ENCODE measurements at regions not wholly inside any gene's neighbourhood (a gene's known extent, or its start where the extent isn't known, plus 50 kb on each side); places are given as distances from the start of the nearest gene placed in this dataset.
A peak's percentile ranks its signal among the peaks of the same experiment; 100 is the strongest.

GRCh38 chr20:11044561-11044960, 370.8 kb upstream of the JAG1 start:
- Mint-ChIP-seq H3K4me1 (peaks cover 3% of the 10 kb centered on the region), H3K4me3 (no peak overlapping the region), H3K36me3 (no peaks in the 10 kb centered on the region), H3K27ac (no peak overlapping the region), H3K9me3 (no peaks in the 10 kb centered on the region), H3K27me3 (ENCODE audit: insufficient read depth, low read depth) (peaks cover 8% of the 10 kb centered on the region)
- Histone ChIP-seq H3K9me3 (ENCODE audit: low read depth) (no peaks in the 10 kb centered on the region), H3K4me1 (no peaks in the 10 kb centered on the region), H3K27me3 (no peaks in the 10 kb centered on the region), H3K4me2 (no peak overlapping the region), H3F3A (ENCODE audit: low read depth) (no peaks in the 10 kb centered on the region), H2AFZ (replicated peaks) (no peak overlapping the region), H3K36me3 (no peaks in the 10 kb centered on the region), H3K4me3 (no peak overlapping the region), H3K79me2 (ENCODE audit: low read depth) (no peaks in the 10 kb centered on the region), H4K20me1 (ENCODE audit: low read depth) (no peaks in the 10 kb centered on the region), H3K9ac (no peak overlapping the region), H3K27ac (no peak overlapping the region)
- DNase-seq (ENCODE audit: low spot score): no peak
- no peak for TF ChIP-seq EZH2phosphoT487 (IDR thresholded peaks at IDR 0.05)

GRCh38 chr20:11045412-11046175, 371.8 kb upstream of the JAG1 start:
- Histone ChIP-seq H3K4me1 (no peaks in the 10 kb centered on the region), H3K4me3 (no peak overlapping the region), H3K36me3 (no peaks in the 10 kb centered on the region), H3F3A (ENCODE audit: low read depth) (no peaks in the 10 kb centered on the region), H3K9me3 (ENCODE audit: low read depth) (no peaks in the 10 kb centered on the region), H3K79me2 (ENCODE audit: low read depth) (no peaks in the 10 kb centered on the region), H3K27me3 (no peaks in the 10 kb centered on the region), H2AFZ (replicated peaks) (no peak overlapping the region), H3K27ac (no peak overlapping the region), H3K4me2 (no peak overlapping the region), H3K9ac (no peak overlapping the region), H4K20me1 (ENCODE audit: low read depth) (no peaks in the 10 kb centered on the region)
- H3K27me3 Mint-ChIP-seq (ENCODE audit: insufficient read depth, low read depth): peaks cover 4% of the 10 kb centered on the region
- no peak overlapping the region for H3K4me3 Mint-ChIP-seq
- H3K9me3 Mint-ChIP-seq: no peaks in the 10 kb centered on the region
- no peak for TF ChIP-seq EZH2 (IDR thresholded peaks at IDR 0.05)
- TF ChIP-seq CTCF (IDR thresholded peaks at IDR 0.05): no peak
- TF ChIP-seq EZH2phosphoT487 (IDR thresholded peaks at IDR 0.05): no peak
- no peak for DNase-seq (ENCODE audit: low spot score)
- no peak overlapping the region for H3K27ac Mint-ChIP-seq
- H3K36me3 Mint-ChIP-seq: no peaks in the 10 kb centered on the region
- H3K4me1 Mint-ChIP-seq: no peaks in the 10 kb centered on the region

- H3K27ac Mint-ChIP-seq: no peak overlapping the region
- TF ChIP-seq CTCF (IDR thresholded peaks at IDR 0.05) (no peak), EZH2 (IDR thresholded peaks at IDR 0.05) (no peak), EZH2phosphoT487 (IDR thresholded peaks at IDR 0.05) (no peak)
- H3K79me2 ChIP-seq (ENCODE audit: low read depth): no peaks in the 10 kb centered on the region
- no peak overlapping the region for H3K4me3 Mint-ChIP-seq
- peaks cover 7% of the 10 kb centered on the region for H3K4me1 ChIP-seq
- peaks cover 2% of the 10 kb centered on the region for H3K4me1 Mint-ChIP-seq
- no peak overlapping the region for H3K4me2 ChIP-seq
- H3K27ac ChIP-seq: no peak overlapping the region
- peaks cover 4% of the 10 kb centered on the region for H3K27me3 Mint-ChIP-seq (ENCODE audit: insufficient read depth, low read depth)
- no peaks in the 10 kb centered on the region for H4K20me1 ChIP-seq (ENCODE audit: low read depth)
- no peaks in the 10 kb centered on the region for H3K27me3 ChIP-seq
- no peaks in the 10 kb centered on the region for H3F3A ChIP-seq (ENCODE audit: low read depth)
- H3K9ac ChIP-seq: no peak overlapping the region
- H2AFZ ChIP-seq (replicated peaks): no peak overlapping the region
- no peaks in the 10 kb centered on the region for H3K9me3 Mint-ChIP-seq
- H3K9me3 ChIP-seq (ENCODE audit: low read depth): no peaks in the 10 kb centered on the region
- H3K36me3 Mint-ChIP-seq: no peaks in the 10 kb centered on the region
- DNase-seq (ENCODE audit: low spot score): no peak
- H3K4me3 ChIP-seq: no peak overlapping the region
- no peaks in the 10 kb centered on the region for H3K36me3 ChIP-seq
These were observed 373.8 kb upstream of the JAG1 start for GRCh38 chr20:11047559-11047958.

- H3K79me2 ChIP-seq (ENCODE audit: low read depth): no peaks in the 10 kb centered on the region
- H3K36me3 Mint-ChIP-seq: no peaks in the 10 kb centered on the region
- no peaks in the 10 kb centered on the region for H3K9me3 Mint-ChIP-seq
- peaks cover 4% of the 10 kb centered on the region for H3K4me1 Mint-ChIP-seq
- H3K36me3 ChIP-seq: no peaks in the 10 kb centered on the region
- peaks cover 7% of the 10 kb centered on the region for H3K4me1 ChIP-seq
- H3K4me3 Mint-ChIP-seq: no peak overlapping the region
- H3F3A ChIP-seq (ENCODE audit: low read depth): no peaks in the 10 kb centered on the region
- no peak overlapping the region for H3K27ac ChIP-seq
- H3K27me3 ChIP-seq: no peaks in the 10 kb centered on the region
- no peaks in the 10 kb centered on the region for H4K20me1 ChIP-seq (ENCODE audit: low read depth)
- H3K4me2 ChIP-seq: no peak overlapping the region
- H3K9ac ChIP-seq: no peak overlapping the region
- peak overlapping the region; percentile 47 for H2AFZ ChIP-seq (replicated peaks)
- no peak for TF ChIP-seq EZH2 (IDR thresholded peaks at IDR 0.05)
- TF ChIP-seq EZH2phosphoT487 (IDR thresholded peaks at IDR 0.05): no peak
- TF ChIP-seq CTCF (IDR thresholded peaks at IDR 0.05): no peak
- peaks cover 2% of the 10 kb centered on the region for H3K27me3 Mint-ChIP-seq (ENCODE audit: insufficient read depth, low read depth)
- H3K4me3 ChIP-seq: no peak overlapping the region
- H3K27ac Mint-ChIP-seq: no peak overlapping the region
- H3K9me3 ChIP-seq (ENCODE audit: low read depth): no peaks in the 10 kb centered on the region
- no peak for DNase-seq (ENCODE audit: low spot score)
These were observed 374.9 kb upstream of the JAG1 start for GRCh38 chr20:11048739-11049138.
